WTC11 (cell line): ENCODE measurements at regions not wholly inside any gene's neighbourhood (a gene's known extent, or its start where the extent isn't known, plus 50 kb on each side); places are given as distances from the start of the nearest gene placed in this dataset.

ENCODE experiments used
- ATAC-seq: fragments of 200-7000 bp; cut with Tn5 transposase; 2 replicates; pipeline ENCODE4 v1.10.0; 2021; ENCODE audit warnings: mild to moderate bottlenecking, moderate library complexity
- CTCF ChIA-PET: fragments of 300-600 bp; sonication (Branson Sonifier 250); formaldehyde crosslinking; loops from one replicate; lab custom pipeline; 2021; ENCODE audit warnings: antibody characterized with exemption; lab: Charles Lee
- POLR2A ChIA-PET: fragments of 350-600 bp; sonication (Branson Sonifier 250); formaldehyde crosslinking; loops from one replicate; lab custom pipeline; 2021; ENCODE audit warnings: antibody characterized with exemption; lab: Charles Lee
- DNase-seq: peaks from one replicate; pipeline ENCODE4 v3.0.0; 2021; ENCODE audit warnings: low spot score
- H3K27ac Mint-ChIP-seq: 2 replicates; pipeline ENCODE4 v1.8.0; 2021; ENCODE audit warnings: mixed read lengths
- H3K27me3 Mint-ChIP-seq: 2 replicates; pipeline ENCODE4 v1.8.0; 2021; ENCODE audit warnings: low read depth, mild to moderate bottlenecking, moderate library complexity, mixed read lengths
- H3K36me3 Mint-ChIP-seq: 2 replicates; pipeline ENCODE4 v1.8.0; 2021; ENCODE audit warnings: mixed read lengths
- H3K4me1 Mint-ChIP-seq: 2 replicates; pipeline ENCODE4 v1.8.0; 2022; ENCODE audit warnings: mixed read lengths
- H3K4me3 Mint-ChIP-seq: 2 replicates; pipeline ENCODE4 v1.8.0; 2021; ENCODE audit warnings: mild to moderate bottlenecking, moderate library complexity, mixed read lengths
- H3K9me3 Mint-ChIP-seq: 2 replicates; pipeline ENCODE4 v1.8.0; 2021; ENCODE audit warnings: mixed read lengths
- ARID4B ChIP-seq: sonication (generic); formaldehyde crosslinking; IDR thresholded peaks from 2 replicates; pipeline ENCODE4 v1.8.0; 2023; ENCODE audit warnings: missing genetic modification reagents, mild to moderate bottlenecking, borderline replicate concordance
- CREB1 ChIP-seq: sonication (generic); formaldehyde crosslinking; IDR thresholded peaks from 2 replicates; pipeline ENCODE4 v1.8.0; 2023; ENCODE audit warnings: mild to moderate bottlenecking, missing genetic modification reagents
- FOXJ3 ChIP-seq: sonication (generic); formaldehyde crosslinking; IDR thresholded peaks from 2 replicates; pipeline ENCODE4 v1.9.0; 2021; ENCODE audit warnings: missing genetic modification reagents, mild to moderate bottlenecking, borderline replicate concordance
- FOXP4 ChIP-seq: sonication (generic); formaldehyde crosslinking; IDR thresholded peaks from 2 replicates; pipeline ENCODE4 v1.8.0; 2022; ENCODE audit warnings: mild to moderate bottlenecking, missing genetic modification reagents
- GABPB1 ChIP-seq: sonication (generic); formaldehyde crosslinking; IDR thresholded peaks from 2 replicates; pipeline ENCODE4 v1.8.1; 2023; ENCODE audit warnings: mild to moderate bottlenecking, missing genetic modification reagents
- GTF2I ChIP-seq: fragments of 250-450 bp; sonication (Bioruptor Pico); conservative IDR thresholded peaks from 2 replicates; pipeline ENCODE4 v1.4.0; 2021; ENCODE audit warnings: mild to moderate bottlenecking
- IRF2 ChIP-seq: sonication (generic); formaldehyde crosslinking; IDR thresholded peaks from 2 replicates; pipeline ENCODE4 v1.8.0; 2022; ENCODE audit warnings: low read depth, missing genetic modification reagents, borderline replicate concordance
- NR1H2 ChIP-seq: sonication (generic); formaldehyde crosslinking; IDR thresholded peaks from 2 replicates; pipeline ENCODE4 v1.9.0; 2021; ENCODE audit warnings: mild to moderate bottlenecking, moderate library complexity, missing genetic modification reagents
- NR2C2 ChIP-seq: sonication (generic); formaldehyde crosslinking; IDR thresholded peaks from 2 replicates; pipeline ENCODE4 v1.8.0; 2022; ENCODE audit warnings: mild to moderate bottlenecking, missing genetic modification reagents
- PREB ChIP-seq: sonication (generic); formaldehyde crosslinking; IDR thresholded peaks from 2 replicates; pipeline ENCODE4 v1.8.1; 2022; ENCODE audit warnings: mild to moderate bottlenecking, missing genetic modification reagents, moderate library complexity, borderline replicate concordance
- TEAD4 ChIP-seq: sonication (generic); formaldehyde crosslinking; IDR thresholded peaks from 2 replicates; pipeline ENCODE4 v1.8.0; 2022; ENCODE audit warnings: mild to moderate bottlenecking, missing genetic modification reagents
- ZBTB21 ChIP-seq: sonication (generic); formaldehyde crosslinking; IDR thresholded peaks from 2 replicates; pipeline ENCODE4 v1.8.1; 2023; ENCODE audit warnings: mild to moderate bottlenecking, missing genetic modification reagents, borderline replicate concordance
- ZBTB43 ChIP-seq: sonication (generic); formaldehyde crosslinking; IDR thresholded peaks from 2 replicates; pipeline ENCODE4 v1.8.1; 2023; ENCODE audit warnings: mild to moderate bottlenecking, missing genetic modification reagents
- ZNF232 ChIP-seq: sonication (generic); formaldehyde crosslinking; IDR thresholded peaks from 2 replicates; pipeline ENCODE4 v1.8.0; 2022; ENCODE audit warnings: mild to moderate bottlenecking, missing genetic modification reagents
- ZNF423 ChIP-seq: fragments of 250-450 bp; sonication (Bioruptor Pico); IDR thresholded peaks from 2 replicates; pipeline ENCODE4 v2.1.2; 2022; ENCODE audit warnings: mild to moderate bottlenecking, moderate library complexity

GRCh38 chr4:43547561-43547960 lies 655.0 kb downstream of the GRXCR1 start (continued):
- TF ChIP-seq ZBTB43 (CRISPR knock-in tag) (no peak), FOXJ3 (CRISPR knock-in tag) (no peak), NR2C2 (CRISPR knock-in tag) (no peak), GTF2I (CRISPR knock-in tag) (no peak), TEAD4 (CRISPR knock-in tag) (no peak), ZNF423 (CRISPR knock-in tag) (no peak), IRF2 (no peak)
- TF ChIP-seq, all 79 proteins: peak for 0

GRCh38 chr4:43550981-43551627 lies 658.6 kb downstream of the GRXCR1 start:
- ChIA-PET POLR2A (interaction anchor here (0.6 kb wide), 1 partner anchor 675 kb away, joined by 4 read pairs; no protein-coding TSS in a partner anchor), CTCF (no interaction called here)
- DNase-seq, result no peak
- H3K4me1 Mint-ChIP-seq, result no peaks in the 10 kb centered on the region
- H3K4me3 Mint-ChIP-seq, result no peak overlapping the region
- peaks cover 49% of the 10 kb centered on the region for H3K36me3 Mint-ChIP-seq
- no peak for ATAC-seq
- TF ChIP-seq ZBTB21 (CRISPR knock-in tag) (no peak), GABPB1 (CRISPR knock-in tag) (no peak), ZNF232 (CRISPR knock-in tag) (no peak), NR1H2 (CRISPR knock-in tag) (no peak), CREB1 (CRISPR knock-in tag) (no peak), PREB (CRISPR knock-in tag) (no peak)
- no peak overlapping the region for H3K27ac Mint-ChIP-seq
- H3K27me3 Mint-ChIP-seq, result no peaks in the 10 kb centered on the region; the same call in 1 of the 2 replicates
- peaks cover 64% of the 10 kb centered on the region for H3K9me3 Mint-ChIP-seq

- POLR2A ChIA-PET, result no interaction called here
- DNase-seq (no peak), ATAC-seq (no peak)
- TF ChIP-seq ARID4B (CRISPR knock-in tag) (no peak), FOXP4 (no peak)
- Mint-ChIP-seq H3K36me3 (peaks cover 45% of the 10 kb centered on the region), H3K4me1 (no peaks in the 10 kb centered on the region; the same call in 1 of the 2 replicates), H3K9me3 (peaks cover 60% of the 10 kb centered on the region), H3K4me3 (no peak overlapping the region), H3K27me3 (no peaks in the 10 kb centered on the region; the same call in 1 of the 2 replicates), H3K27ac (no peak overlapping the region)
- CTCF ChIA-PET, result no interaction called here
Observed at GRCh38 chr4:43556262-43556661, 663.7 kb downstream of the GRXCR1 start.
